ENCODE measurements at regions not wholly inside any gene's neighbourhood (a gene's known extent, or its start where the extent isn't known, plus 50 kb on each side); places are given as distances from the start of the nearest gene placed in this dataset.

- 47 to 48% methylated on average over 2 of the region's 2 CpGs for WGBS, 2 experiments (ENCODE audit: low coverage in 1 of 2, low lambda C conversion rate in 2 of 2, missing lambda C conversion rate in 2 of 2)
- no peak overlapping the region for H3K4me3 ChIP-seq
- H3K36me3 ChIP-seq (ENCODE audit: low read depth), result no peaks in the 10 kb centered on the region
- TF ChIP-seq EZH2phosphoT487 (IDR thresholded peaks at IDR 0.05; ENCODE audit: insufficient read depth, low read depth) (no peak), EZH2 (IDR thresholded peaks at IDR 0.05; ENCODE audit: insufficient read depth, poor library complexity, severe bottlenecking) (no peak)
- H3K79me2 ChIP-seq (ENCODE audit: insufficient read depth), result no peaks in the 10 kb centered on the region
- in situ Hi-C loops (cut with MboI), result loop anchor here (10.0 kb wide), 1 partner anchor 269 kb away; no protein-coding TSS in a partner anchor
- no peaks in the 10 kb centered on the region for H3K9me3 ChIP-seq (ENCODE audit: low read depth)
- H3K4me2 ChIP-seq (ENCODE audit: unreplicated experiment), result no peak overlapping the region
- no peak overlapping the region for H2AFZ ChIP-seq
- no peaks in the 10 kb centered on the region for H4K20me1 ChIP-seq (ENCODE audit: insufficient read depth)
- H3K9me2 ChIP-seq (ENCODE audit: insufficient read depth), result no peaks in the 10 kb centered on the region
- no peak overlapping the region for H3K9ac ChIP-seq
- no peaks in the 10 kb centered on the region for H3F3A ChIP-seq (ENCODE audit: insufficient read depth)
- no peak overlapping the region for H3K27ac ChIP-seq
- no peaks in the 10 kb centered on the region for H3K27me3 ChIP-seq (replicated peaks; ENCODE audit: insufficient read depth)
- H3K4me1 ChIP-seq (ENCODE audit: insufficient read depth), result no peaks in the 10 kb centered on the region
- DNase-seq, result peak; percentile 77
These were observed 551.4 kb downstream of the IQCM start for GRCh38 chr4:149264093-149264733.

- H3K4me3 ChIP-seq, result no peak overlapping the region
- H3K4me1 ChIP-seq (ENCODE audit: insufficient read depth), result no peaks in the 10 kb centered on the region
- no peaks in the 10 kb centered on the region for H3K36me3 ChIP-seq (ENCODE audit: low read depth)
- H3K9ac ChIP-seq, result no peak overlapping the region
- H3K79me2 ChIP-seq (ENCODE audit: insufficient read depth), result no peaks in the 10 kb centered on the region
- H2AFZ ChIP-seq, result no peak overlapping the region
- no peak overlapping the region for H3K4me2 ChIP-seq (ENCODE audit: unreplicated experiment)
- no peaks in the 10 kb centered on the region for H3K27me3 ChIP-seq (replicated peaks; ENCODE audit: insufficient read depth)
- no peaks in the 10 kb centered on the region for H3K9me2 ChIP-seq (ENCODE audit: insufficient read depth)
- no peak overlapping the region for H3K27ac ChIP-seq
- no peaks in the 10 kb centered on the region for H3F3A ChIP-seq (ENCODE audit: insufficient read depth)
- H4K20me1 ChIP-seq (ENCODE audit: insufficient read depth), result no peaks in the 10 kb centered on the region
- in situ Hi-C loops (cut with MboI), result no loop called here
- no peak for DNase-seq
- TF ChIP-seq EZH2phosphoT487 (IDR thresholded peaks at IDR 0.05; ENCODE audit: insufficient read depth, low read depth), result no peak
- TF ChIP-seq EZH2 (IDR thresholded peaks at IDR 0.05; ENCODE audit: insufficient read depth, poor library complexity, severe bottlenecking), result no peak
- 27 to 36% methylated on average over 1 of the region's 1 CpG for WGBS, 2 experiments (ENCODE audit: low coverage in 1 of 2, low lambda C conversion rate in 2 of 2, missing lambda C conversion rate in 2 of 2)
- no peaks in the 10 kb centered on the region for H3K9me3 ChIP-seq (ENCODE audit: low read depth)
These were observed 567.4 kb downstream of the IQCM start for GRCh38 chr4:149248191-149248764.

- no peaks in the 10 kb centered on the region for H3K4me1 ChIP-seq (ENCODE audit: insufficient read depth)
- H3K36me3 ChIP-seq (ENCODE audit: low read depth), result no peaks in the 10 kb centered on the region
- H3K79me2 ChIP-seq (ENCODE audit: insufficient read depth), result no peaks in the 10 kb centered on the region
- H3K4me2 ChIP-seq (ENCODE audit: unreplicated experiment), result no peak overlapping the region
- H2AFZ ChIP-seq, result no peak overlapping the region
- WGBS, 2 experiments (ENCODE audit: low coverage in 1 of 2, low lambda C conversion rate in 2 of 2, missing lambda C conversion rate in 2 of 2), result 24 to 37% methylated on average over 2 of the region's 2 CpGs
- H3K27ac ChIP-seq, result no peak overlapping the region
- TF ChIP-seq EZH2phosphoT487 (IDR thresholded peaks at IDR 0.05; ENCODE audit: insufficient read depth, low read depth) (no peak), EZH2 (IDR thresholded peaks at IDR 0.05; ENCODE audit: insufficient read depth, poor library complexity, severe bottlenecking) (no peak)
- H3K9me3 ChIP-seq (ENCODE audit: low read depth), result no peaks in the 10 kb centered on the region
- no peaks in the 10 kb centered on the region for H3K27me3 ChIP-seq (replicated peaks; ENCODE audit: insufficient read depth)
- no peak overlapping the region for H3K9ac ChIP-seq
- no peak overlapping the region for H3K4me3 ChIP-seq
- H4K20me1 ChIP-seq (ENCODE audit: insufficient read depth), result no peaks in the 10 kb centered on the region
- H3K9me2 ChIP-seq (ENCODE audit: insufficient read depth), result no peaks in the 10 kb centered on the region
- no peaks in the 10 kb centered on the region for H3F3A ChIP-seq (ENCODE audit: insufficient read depth)
- in situ Hi-C loops (cut with MboI), result no loop called here
- peak; percentile 6 for DNase-seq
These were observed 568.5 kb downstream of the IQCM start for GRCh38 chr4:149247164-149247563.

- no peak overlapping the region for H3K4me3 ChIP-seq
- no peak overlapping the region for H3K4me2 ChIP-seq (ENCODE audit: unreplicated experiment)
- no peaks in the 10 kb centered on the region for H3K79me2 ChIP-seq (ENCODE audit: insufficient read depth)
- H4K20me1 ChIP-seq (ENCODE audit: insufficient read depth), result no peaks in the 10 kb centered on the region
- H3K4me1 ChIP-seq (ENCODE audit: insufficient read depth), result no peaks in the 10 kb centered on the region
- no peak overlapping the region for H3K9ac ChIP-seq
- in situ Hi-C loops (cut with MboI), result no loop called here
- H3K36me3 ChIP-seq (ENCODE audit: low read depth), result no peaks in the 10 kb centered on the region
- H3F3A ChIP-seq (ENCODE audit: insufficient read depth), result no peaks in the 10 kb centered on the region
- no peaks in the 10 kb centered on the region for H3K9me2 ChIP-seq (ENCODE audit: insufficient read depth)
- 33 to 52% methylated on average over 1 of the region's 1 CpG for WGBS, 2 experiments (ENCODE audit: low coverage in 1 of 2, low lambda C conversion rate in 2 of 2, missing lambda C conversion rate in 2 of 2)
- H3K9me3 ChIP-seq (ENCODE audit: low read depth), result no peaks in the 10 kb centered on the region
- no peaks in the 10 kb centered on the region for H3K27me3 ChIP-seq (replicated peaks; ENCODE audit: insufficient read depth)
- no peak for DNase-seq
- H3K27ac ChIP-seq, result no peak overlapping the region
- no peak overlapping the region for H2AFZ ChIP-seq
- TF ChIP-seq EZH2 (IDR thresholded peaks at IDR 0.05; ENCODE audit: insufficient read depth, poor library complexity, severe bottlenecking), result no peak
- TF ChIP-seq EZH2phosphoT487 (IDR thresholded peaks at IDR 0.05; ENCODE audit: insufficient read depth, low read depth), result no peak
These were observed 570.3 kb downstream of the IQCM start for GRCh38 chr4:149245333-149245732.
